ENCODE measurements at regions not wholly inside any gene's neighbourhood (a gene's known extent, or its start where the extent isn't known, plus 50 kb on each side); places are given as distances from the start of the nearest gene placed in this dataset.

DNA sequence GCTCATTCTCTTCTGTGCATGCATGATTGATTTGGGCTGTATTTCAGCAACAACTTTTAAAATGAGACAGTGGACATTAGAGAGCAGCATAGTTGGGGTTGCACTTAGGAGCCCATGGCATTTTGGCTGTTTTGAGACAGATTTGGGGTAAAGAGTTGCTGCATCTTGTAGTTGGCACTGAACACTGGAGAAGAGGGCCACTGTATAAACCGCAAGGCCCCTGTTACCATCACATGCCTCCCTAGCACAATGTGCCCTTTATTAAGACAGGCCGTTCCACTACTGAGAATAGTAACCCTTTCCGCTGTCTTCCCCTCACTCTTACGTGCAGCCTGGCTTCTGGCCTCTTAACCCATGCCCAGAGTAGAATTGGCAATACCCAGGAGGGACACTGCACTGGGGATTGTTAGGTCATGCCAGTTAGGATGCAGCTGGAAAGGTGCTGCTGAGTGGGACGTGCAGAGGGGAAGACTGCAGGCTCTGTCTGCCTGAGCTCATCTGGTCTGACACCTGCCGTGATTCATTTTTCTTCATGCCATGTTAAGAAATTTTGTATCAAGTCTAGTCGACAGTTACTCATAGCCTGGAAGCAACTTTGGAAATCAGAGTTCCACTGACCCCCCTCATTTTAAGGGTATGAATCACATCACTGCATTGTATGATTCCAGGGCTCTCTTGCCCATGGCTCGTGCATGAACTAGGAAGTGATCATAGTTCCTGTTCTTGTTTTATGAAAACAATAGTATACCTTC, 146.9 kb upstream of the DMRT1 start:
- Mint-ChIP-seq H3K27ac (peak overlapping the region; percentile 36), H3K4me1 (peaks cover 54% of the 10 kb centered on the region), H3K36me3 (ENCODE audit: low read depth) (peaks cover 2% of the 10 kb centered on the region), H3K27me3 (ENCODE audit: insufficient read depth) (no peaks in the 10 kb centered on the region), H3K4me3 (no peak overlapping the region), H3K9me3 (no peaks in the 10 kb centered on the region)
- TF ChIP-seq, protein P1, sequence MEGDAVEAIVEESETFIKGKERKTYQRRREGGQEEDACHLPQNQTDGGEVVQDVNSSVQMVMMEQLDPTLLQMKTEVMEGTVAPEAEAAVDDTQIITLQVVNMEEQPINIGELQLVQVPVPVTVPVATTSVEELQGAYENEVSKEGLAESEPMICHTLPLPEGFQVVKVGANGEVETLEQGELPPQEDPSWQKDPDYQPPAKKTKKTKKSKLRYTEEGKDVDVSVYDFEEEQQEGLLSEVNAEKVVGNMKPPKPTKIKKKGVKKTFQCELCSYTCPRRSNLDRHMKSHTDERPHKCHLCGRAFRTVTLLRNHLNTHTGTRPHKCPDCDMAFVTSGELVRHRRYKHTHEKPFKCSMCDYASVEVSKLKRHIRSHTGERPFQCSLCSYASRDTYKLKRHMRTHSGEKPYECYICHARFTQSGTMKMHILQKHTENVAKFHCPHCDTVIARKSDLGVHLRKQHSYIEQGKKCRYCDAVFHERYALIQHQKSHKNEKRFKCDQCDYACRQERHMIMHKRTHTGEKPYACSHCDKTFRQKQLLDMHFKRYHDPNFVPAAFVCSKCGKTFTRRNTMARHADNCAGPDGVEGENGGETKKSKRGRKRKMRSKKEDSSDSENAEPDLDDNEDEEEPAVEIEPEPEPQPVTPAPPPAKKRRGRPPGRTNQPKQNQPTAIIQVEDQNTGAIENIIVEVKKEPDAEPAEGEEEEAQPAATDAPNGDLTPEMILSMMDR (conservative IDR thresholded peaks at IDR 0.05): no peak
- Histone ChIP-seq H3K27ac (ENCODE audit: low read depth, low read length) (no peak overlapping the region), H3K4me3 (ENCODE audit: low read length) (no peak overlapping the region), H3K36me3 (ENCODE audit: control insufficient read depth, insufficient read depth, low read length) (no peaks in the 10 kb centered on the region), H3K27me3 (ENCODE audit: control insufficient read depth, insufficient read depth, low read length, poor library complexity, severe bottlenecking) (no peaks in the 10 kb centered on the region), H3K4me1 (ENCODE audit: control insufficient read depth, insufficient read depth, low read length) (peaks cover 11% of the 10 kb centered on the region), H3K9me3 (ENCODE audit: control insufficient read depth, low read length) (no peaks in the 10 kb centered on the region), H3K9ac (ENCODE audit: extremely low read depth, low read length, poor library complexity, severe bottlenecking) (no peak overlapping the region)
- DNase-seq: peak; percentile 25
- 90 to 96% methylated on average over 5 to 8 of the region's 8 CpGs for WGBS, 2 experiments (ENCODE audit: insufficient coverage in 1 of 2, insufficient read length in 1 of 2)

DNA sequence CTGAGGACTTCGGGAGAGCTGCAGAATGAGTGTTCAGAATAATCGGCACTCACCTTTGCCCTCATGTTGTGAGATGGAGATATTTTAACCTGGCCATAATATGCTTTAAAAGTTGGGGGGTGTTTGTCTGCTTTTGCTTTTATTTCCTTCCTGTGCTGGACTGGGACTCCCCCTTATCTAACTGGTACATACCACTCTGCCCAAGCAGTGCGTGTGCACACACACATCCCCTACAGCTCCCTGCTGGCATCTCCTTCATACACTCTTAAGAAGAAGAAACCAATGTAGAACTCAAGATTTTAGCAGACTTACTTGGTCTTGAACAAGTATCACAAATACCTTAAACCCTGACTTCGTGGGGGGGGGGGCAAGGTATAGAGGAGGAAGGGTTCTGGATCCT, 146.2 kb upstream of the DMRT1 start:
- Mint-ChIP-seq H3K27me3 (ENCODE audit: insufficient read depth) (no peaks in the 10 kb centered on the region), H3K9me3 (no peaks in the 10 kb centered on the region), H3K27ac (no peak overlapping the region), H3K36me3 (ENCODE audit: low read depth) (peaks cover 2% of the 10 kb centered on the region), H3K4me3 (no peak overlapping the region), H3K4me1 (peaks cover 56% of the 10 kb centered on the region)
- DNase-seq: no peak
- H3K4me1 ChIP-seq (ENCODE audit: control insufficient read depth, insufficient read depth, low read length): peaks cover 11% of the 10 kb centered on the region
- no peaks in the 10 kb centered on the region for H3K36me3 ChIP-seq (ENCODE audit: control insufficient read depth, insufficient read depth, low read length)
- H3K9ac ChIP-seq (ENCODE audit: extremely low read depth, low read length, poor library complexity, severe bottlenecking): no peak overlapping the region
- 86 to 100% methylated on average over 1 to 4 of the region's 4 CpGs for WGBS, 2 experiments (ENCODE audit: insufficient coverage in 1 of 2, insufficient read length in 1 of 2)
- no peaks in the 10 kb centered on the region for H3K9me3 ChIP-seq (ENCODE audit: control insufficient read depth, low read length)
- TF ChIP-seq, protein P1 (conservative IDR thresholded peaks at IDR 0.05): no peak
- H3K4me3 ChIP-seq (ENCODE audit: low read length): no peak overlapping the region
- H3K27ac ChIP-seq (ENCODE audit: low read depth, low read length): no peak overlapping the region
- H3K27me3 ChIP-seq (ENCODE audit: control insufficient read depth, insufficient read depth, low read length, poor library complexity, severe bottlenecking): no peaks in the 10 kb centered on the region

DNA sequence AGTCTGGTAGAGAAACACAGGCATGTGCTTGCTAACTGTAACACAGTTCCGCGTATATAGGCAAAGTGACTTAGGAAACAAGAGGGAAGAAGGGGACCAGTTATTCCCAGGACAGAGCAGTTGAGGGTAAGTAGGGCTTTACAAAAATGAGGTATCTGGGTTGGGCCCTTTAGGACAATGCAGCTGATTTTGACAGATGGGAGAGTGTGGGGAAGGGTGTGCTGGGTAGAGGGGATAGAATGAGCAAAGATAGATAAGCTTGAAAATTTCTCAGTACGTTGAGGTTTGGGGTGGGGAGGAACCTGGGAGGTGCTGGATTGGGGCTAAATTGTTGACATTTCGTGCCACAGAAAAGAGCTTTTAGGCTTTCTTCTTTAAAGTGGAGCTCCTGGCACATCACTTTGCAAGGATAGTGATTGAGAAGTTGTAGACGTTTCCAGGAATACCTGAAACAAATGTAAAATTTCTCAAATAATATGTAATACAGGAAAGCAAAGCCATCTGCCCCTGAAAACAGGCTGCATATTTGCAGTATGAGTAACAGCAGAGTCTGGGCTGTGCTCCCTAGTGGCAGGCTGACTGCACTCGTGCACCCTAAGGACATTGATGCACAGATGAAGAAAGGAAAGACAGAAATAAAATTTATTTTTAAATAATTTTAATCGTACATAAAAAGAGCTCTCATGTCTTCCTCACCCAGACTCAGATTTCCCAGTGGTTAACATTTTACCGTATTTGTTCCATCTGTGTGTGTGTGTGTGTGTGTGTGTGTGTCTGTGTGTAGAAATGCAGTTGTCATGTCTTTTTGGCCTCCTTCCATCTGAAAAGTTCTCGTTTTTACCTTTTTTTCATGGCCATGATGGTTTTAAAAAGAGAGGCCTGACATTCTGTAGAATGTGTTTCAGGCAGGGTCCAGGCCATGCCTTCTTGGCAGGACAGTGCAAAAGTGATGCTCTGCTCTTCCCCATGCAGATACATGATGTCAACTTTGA, 144.9 kb upstream of the DMRT1 start:
- Histone ChIP-seq H3K9me3 (ENCODE audit: control insufficient read depth, low read length) (no peaks in the 10 kb centered on the region), H3K27me3 (ENCODE audit: control insufficient read depth, insufficient read depth, low read length, poor library complexity, severe bottlenecking) (no peaks in the 10 kb centered on the region), H3K36me3 (ENCODE audit: control insufficient read depth, insufficient read depth, low read length) (no peaks in the 10 kb centered on the region), H3K27ac (ENCODE audit: low read depth, low read length) (no peak overlapping the region), H3K4me3 (ENCODE audit: low read length) (no peak overlapping the region), H3K4me1 (ENCODE audit: control insufficient read depth, insufficient read depth, low read length) (peaks cover 5% of the 10 kb centered on the region), H3K9ac (ENCODE audit: extremely low read depth, low read length, poor library complexity, severe bottlenecking) (no peak overlapping the region)
- Mint-ChIP-seq H3K4me3 (no peak overlapping the region), H3K27me3 (ENCODE audit: insufficient read depth) (no peaks in the 10 kb centered on the region), H3K9me3 (no peaks in the 10 kb centered on the region), H3K27ac (no peak overlapping the region), H3K36me3 (ENCODE audit: low read depth) (peaks cover 2% of the 10 kb centered on the region), H3K4me1 (peaks cover 50% of the 10 kb centered on the region)
- TF ChIP-seq, protein P1 (conservative IDR thresholded peaks at IDR 0.05): no peak
- 82 to 94% methylated on average over 5 to 9 of the region's 9 CpGs for WGBS, 2 experiments (ENCODE audit: insufficient coverage in 1 of 2, insufficient read length in 1 of 2)
- DNase-seq: no peak
